ENCODE measurements at regions not wholly inside any gene's neighbourhood (a gene's known extent, or its start where the extent isn't known, plus 50 kb on each side); places are given as distances from the start of the nearest gene placed in this dataset.

DNA sequence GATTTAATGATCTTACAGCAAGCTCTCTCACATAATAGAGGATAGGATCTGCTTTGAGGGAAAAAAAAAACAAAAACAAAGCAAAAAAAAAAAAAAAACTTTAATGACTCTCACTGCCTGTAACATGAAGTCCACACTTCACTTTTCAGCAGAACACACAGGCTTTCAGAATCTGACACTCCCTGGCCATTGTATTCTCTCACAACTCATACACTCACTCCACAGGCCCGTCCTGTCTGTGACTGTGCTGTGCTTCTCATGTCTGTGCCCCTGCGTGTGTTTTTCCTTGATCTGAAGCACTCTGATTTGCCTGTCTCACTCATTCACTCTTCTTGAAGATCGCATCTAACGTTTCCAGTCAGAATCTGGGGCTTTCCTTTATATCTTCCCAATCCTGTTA lies 460.8 kb downstream of the TMA16 start:
- no peaks in the 10 kb centered on the region for H3K27me3 ChIP-seq
- intact Hi-C loops (cut with DNase I; ENCODE audit: low total_unique reads) = no loop called here
- no peak overlapping the region for H3K27ac ChIP-seq
- H3K36me3 ChIP-seq = no peaks in the 10 kb centered on the region
- DNase-seq = no peak
- no peak for TF ChIP-seq POLR2A (IDR thresholded peaks at IDR 0.05)
- no peak for TF ChIP-seq POLR2AphosphoS5 (IDR thresholded peaks at IDR 0.05)
- no peak for TF ChIP-seq EP300 (IDR thresholded peaks at IDR 0.05)
- TF ChIP-seq, protein P1, sequence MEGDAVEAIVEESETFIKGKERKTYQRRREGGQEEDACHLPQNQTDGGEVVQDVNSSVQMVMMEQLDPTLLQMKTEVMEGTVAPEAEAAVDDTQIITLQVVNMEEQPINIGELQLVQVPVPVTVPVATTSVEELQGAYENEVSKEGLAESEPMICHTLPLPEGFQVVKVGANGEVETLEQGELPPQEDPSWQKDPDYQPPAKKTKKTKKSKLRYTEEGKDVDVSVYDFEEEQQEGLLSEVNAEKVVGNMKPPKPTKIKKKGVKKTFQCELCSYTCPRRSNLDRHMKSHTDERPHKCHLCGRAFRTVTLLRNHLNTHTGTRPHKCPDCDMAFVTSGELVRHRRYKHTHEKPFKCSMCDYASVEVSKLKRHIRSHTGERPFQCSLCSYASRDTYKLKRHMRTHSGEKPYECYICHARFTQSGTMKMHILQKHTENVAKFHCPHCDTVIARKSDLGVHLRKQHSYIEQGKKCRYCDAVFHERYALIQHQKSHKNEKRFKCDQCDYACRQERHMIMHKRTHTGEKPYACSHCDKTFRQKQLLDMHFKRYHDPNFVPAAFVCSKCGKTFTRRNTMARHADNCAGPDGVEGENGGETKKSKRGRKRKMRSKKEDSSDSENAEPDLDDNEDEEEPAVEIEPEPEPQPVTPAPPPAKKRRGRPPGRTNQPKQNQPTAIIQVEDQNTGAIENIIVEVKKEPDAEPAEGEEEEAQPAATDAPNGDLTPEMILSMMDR (IDR thresholded peaks at IDR 0.05) = no peak
- no peaks in the 10 kb centered on the region for H3K4me1 ChIP-seq
- H3K9me3 ChIP-seq = no peaks in the 10 kb centered on the region
- no peak overlapping the region for H3K4me3 ChIP-seq
- WGBS, 5 donors = 69 to 79% (median 75%) methylated on average over 4 of the region's 4 CpGs

DNA sequence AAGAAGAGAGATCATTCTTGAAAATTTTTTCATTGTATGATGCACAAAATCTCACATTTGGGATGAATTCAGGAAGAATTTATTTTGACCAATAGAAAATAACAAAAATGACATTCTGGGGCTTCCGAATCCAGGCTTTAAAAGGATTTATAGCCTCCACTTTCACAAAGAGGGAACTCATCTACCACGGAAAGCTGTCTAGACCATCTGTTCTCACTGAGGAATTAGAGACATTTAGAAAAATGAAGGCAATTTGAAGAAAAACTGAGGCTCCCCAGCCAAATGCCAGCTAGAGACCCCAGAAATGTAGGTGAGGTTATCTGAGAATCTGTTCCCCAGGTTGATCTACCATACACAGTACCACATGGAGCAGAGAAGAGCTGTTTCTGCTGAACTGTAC lies 464.3 kb downstream of the TMA16 start:
- no peak for TF ChIP-seq EP300 (IDR thresholded peaks at IDR 0.05)
- no peak for TF ChIP-seq POLR2A (IDR thresholded peaks at IDR 0.05)
- no peak for TF ChIP-seq POLR2AphosphoS5 (IDR thresholded peaks at IDR 0.05)
- TF ChIP-seq, protein P1 (IDR thresholded peaks at IDR 0.05) = no peak
- intact Hi-C loops (cut with DNase I; ENCODE audit: low total_unique reads) = no loop called here
- no peaks in the 10 kb centered on the region for H3K27me3 ChIP-seq
- no peak for DNase-seq
- H3K9me3 ChIP-seq = no peaks in the 10 kb centered on the region
- no peaks in the 10 kb centered on the region for H3K36me3 ChIP-seq
- WGBS, 5 donors = 68 to 79% (median 78%) methylated on average over 2 of the region's 2 CpGs
- H3K4me3 ChIP-seq = no peak overlapping the region
- H3K27ac ChIP-seq = no peak overlapping the region
- H3K4me1 ChIP-seq = no peaks in the 10 kb centered on the region

DNA sequence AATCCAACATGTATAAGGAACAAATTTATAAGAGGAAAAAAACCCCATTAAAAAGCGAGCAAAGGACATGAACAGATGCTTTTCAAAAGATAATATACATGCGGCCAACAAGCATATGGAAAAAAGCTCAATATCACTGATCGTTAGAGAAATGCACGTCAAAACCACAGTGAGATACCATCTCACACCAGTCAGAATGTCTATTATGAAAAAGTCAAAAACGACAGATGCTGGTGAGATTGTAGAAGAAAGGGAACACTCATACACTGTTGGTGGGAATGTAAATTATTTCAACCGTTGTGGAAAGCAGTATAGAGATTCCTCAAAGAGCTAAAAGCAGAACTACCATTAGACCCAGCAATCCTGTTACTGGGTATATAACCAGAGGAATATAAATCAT lies 465.4 kb downstream of the TMA16 start:
- intact Hi-C loops (cut with DNase I; ENCODE audit: low total_unique reads) = no loop called here
- Histone ChIP-seq H3K27ac (no peak overlapping the region), H3K4me1 (no peaks in the 10 kb centered on the region), H3K36me3 (no peaks in the 10 kb centered on the region), H3K4me3 (no peak overlapping the region), H3K9me3 (no peaks in the 10 kb centered on the region), H3K27me3 (no peaks in the 10 kb centered on the region)
- TF ChIP-seq POLR2AphosphoS5 (IDR thresholded peaks at IDR 0.05) = no peak
- WGBS, 5 donors = 66 to 86% (median 76%) methylated on average over 6 of the region's 6 CpGs
- DNase-seq = no peak

DNA sequence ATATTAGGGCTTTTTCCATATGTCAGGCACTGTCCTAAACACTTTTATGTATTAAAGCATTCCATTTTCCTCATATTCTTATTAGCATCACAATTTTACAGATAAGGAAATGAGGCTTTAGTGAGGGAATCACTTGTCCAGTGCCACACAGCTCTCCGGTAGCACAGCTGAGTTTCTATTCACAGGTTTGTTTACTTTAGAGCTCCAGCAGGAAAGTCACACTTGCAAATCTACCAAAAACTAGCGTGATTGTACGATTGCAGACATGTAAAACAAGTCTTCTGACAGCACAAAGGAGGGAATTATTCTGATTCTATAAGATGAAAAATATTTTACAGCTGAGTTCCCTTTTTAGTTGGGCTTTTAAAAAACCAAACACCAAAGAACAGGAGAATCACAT lies 472.1 kb downstream of the TMA16 start:
- no peak overlapping the region for H3K4me3 ChIP-seq
- intact Hi-C loops (cut with DNase I; ENCODE audit: low total_unique reads) = no loop called here
- H3K27me3 ChIP-seq = no peaks in the 10 kb centered on the region
- H3K27ac ChIP-seq = no peak overlapping the region
- H3K9me3 ChIP-seq = no peaks in the 10 kb centered on the region
- 3 to 9% (median 7%) methylated on average over 3 of the region's 3 CpGs for WGBS, 5 donors
- DNase-seq = peak in 1 of 2 donors; percentile 6
- H3K4me1 ChIP-seq = no peaks in the 10 kb centered on the region
- H3K36me3 ChIP-seq = no peaks in the 10 kb centered on the region
- TF ChIP-seq POLR2AphosphoS5 (IDR thresholded peaks at IDR 0.05) (no peak), POLR2A (IDR thresholded peaks at IDR 0.05) (no peak), EP300 (IDR thresholded peaks at IDR 0.05) (no peak)
- TF ChIP-seq, protein P1 (IDR thresholded peaks at IDR 0.05) = no peak

DNA sequence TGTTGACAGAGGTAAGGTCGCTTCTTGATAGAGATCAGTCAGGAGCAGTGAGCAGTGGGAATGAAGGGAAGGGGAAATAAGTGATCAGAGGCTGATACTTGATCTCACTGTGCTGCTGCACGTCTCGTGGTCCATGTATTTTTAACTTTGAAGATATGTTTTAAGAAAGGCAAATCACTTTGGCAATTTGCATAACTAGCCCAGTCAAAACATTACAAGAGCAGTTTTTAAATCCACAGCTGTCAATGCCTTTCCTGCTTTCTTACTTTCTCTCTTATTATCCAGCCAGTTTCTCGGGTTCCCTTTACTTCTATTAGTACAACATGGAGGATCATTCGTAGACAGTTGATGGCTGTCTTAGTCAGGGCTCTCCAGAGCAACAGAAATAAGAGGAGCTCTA lies 472.8 kb downstream of the TMA16 start:
- TF ChIP-seq EP300 (IDR thresholded peaks at IDR 0.05) (no peak), POLR2A (IDR thresholded peaks at IDR 0.05) (no peak), POLR2AphosphoS5 (IDR thresholded peaks at IDR 0.05) (no peak)
- TF ChIP-seq, protein P1 (IDR thresholded peaks at IDR 0.05) = no peak
- Histone ChIP-seq H3K27me3 (no peaks in the 10 kb centered on the region), H3K36me3 (no peaks in the 10 kb centered on the region), H3K4me3 (no peak overlapping the region), H3K9me3 (no peaks in the 10 kb centered on the region), H3K4me1 (no peaks in the 10 kb centered on the region), H3K27ac (no peak overlapping the region)
- intact Hi-C loops (cut with DNase I; ENCODE audit: low total_unique reads) = no loop called here
- WGBS, 5 donors = 43 to 61% (median 53%) methylated on average over 5 of the region's 5 CpGs
- no peak for DNase-seq

Measured in stomach (tissue), 8 donors.